Tibial nerve (tissue), 4 donors: ENCODE measurements at regions not wholly inside any gene's neighbourhood (a gene's known extent, or its start where the extent isn't known, plus 50 kb on each side); places are given as distances from the start of the nearest gene placed in this dataset.

Experiments
- DNase-seq, 2 donors: peaks; one replicate each; pipeline ENCODE4 v3.0.0-alpha.2; 2019; ENCODE audit warnings: low spot score in 2 of 2
- H3K27ac ChIP-seq, 4 donors: fragments of 200-600 bp; sonication (generic) in 3 of 4; one replicate each; pipeline ENCODE4 v1.5.1; 2017 to 2019; ENCODE audit warnings: mild to moderate bottlenecking in 1 of 4
- H3K27me3 ChIP-seq, 2 donors: fragments of 200-600 bp; sonication (generic) in 1 of 2; one replicate each; pipeline versions ENCODE4 v1.5.1 to v1.6.0; 2017 to 2019
- H3K36me3 ChIP-seq, 3 donors: fragments of 200-600 bp; sonication (generic); one replicate each; pipeline ENCODE4 v1.5.1; 2018 to 2019
- H3K4me1 ChIP-seq, 4 donors: fragments of 200-600 bp; sonication (generic) in 3 of 4; one replicate each; pipeline ENCODE4 v1.5.1; 2017 to 2019
- H3K4me3 ChIP-seq, 4 donors: fragments of 200-600 bp; sonication (generic) in 3 of 4; one replicate each; pipeline ENCODE4 v1.5.1; 2017 to 2019; ENCODE audit warnings: mild to moderate bottlenecking in 1 of 4, moderate library complexity in 1 of 4
- H3K9me3 ChIP-seq, 4 donors: fragments of 200-600 bp; sonication (generic) in 3 of 4; one replicate each; pipeline ENCODE4 v1.5.1; 2017 to 2019
- EP300 ChIP-seq, 2 donors: sonication (generic); formaldehyde crosslinking; IDR thresholded peaks; one replicate each; pipeline ENCODE4 v1.6.1; 2017; ENCODE audit warnings: antibody characterized with exemption in 2 of 2, mild to moderate bottlenecking in 1 of 2
- POLR2A ChIP-seq, 2 donors: fragments of 450-650 bp; IDR thresholded peaks; one replicate each; pipeline ENCODE4 v1.6.1; 2017; ENCODE audit warnings: antibody characterized with exemption in 2 of 2, mild to moderate bottlenecking in 2 of 2, moderate library complexity in 2 of 2
- WGBS, 2 donors: methylation state at CpG; one replicate each; pipeline ENCODE4 v1.1.5; 2018; 5-methylcytosine and 5-hydroxymethylcytosine counted together
- TF ChIP-seq, protein P1 (sequence below), 5 experiments: fragments of 200-600 bp in 3 of 5; fragments of 450-650 bp in 2 of 5; sonication (generic) in 3 of 5; IDR thresholded peaks; one replicate each; pipeline ENCODE4 v1.5.1; 2016 to 2019; ENCODE audit warnings: antibody characterized with exemption in 5 of 5, mild to moderate bottlenecking in 3 of 5, moderate library complexity in 2 of 5

DNA sequence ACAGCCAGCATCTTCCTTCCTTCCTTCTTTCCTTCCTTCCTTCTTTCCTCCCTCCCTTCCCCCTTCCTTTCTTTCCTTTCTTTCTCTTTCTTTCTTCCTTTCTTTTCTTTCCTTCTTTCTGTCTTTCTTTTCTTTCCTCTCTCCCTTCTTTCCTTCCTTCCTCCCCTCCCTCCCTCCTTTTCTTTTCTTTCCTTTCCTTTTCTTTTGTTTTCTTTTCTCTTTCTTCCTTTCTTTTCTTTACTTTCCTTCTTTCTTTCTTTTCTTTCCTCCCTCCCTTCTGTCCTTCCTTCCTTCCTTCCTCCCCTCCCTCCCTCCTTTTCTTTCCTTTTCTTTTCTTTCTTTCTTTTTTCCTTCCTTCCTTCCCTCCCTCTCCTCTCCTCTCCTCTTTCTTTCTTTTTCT, 296.0 kb upstream of the LRRTM4 start:
- no peaks in the 10 kb centered on the region for H3K36me3 ChIP-seq
- DNase-seq: no peak
- no peak overlapping the region for H3K27ac ChIP-seq
- no peak overlapping the region for H3K4me3 ChIP-seq
- no peak for TF ChIP-seq POLR2A (IDR thresholded peaks at IDR 0.05)
- TF ChIP-seq, protein P1, sequence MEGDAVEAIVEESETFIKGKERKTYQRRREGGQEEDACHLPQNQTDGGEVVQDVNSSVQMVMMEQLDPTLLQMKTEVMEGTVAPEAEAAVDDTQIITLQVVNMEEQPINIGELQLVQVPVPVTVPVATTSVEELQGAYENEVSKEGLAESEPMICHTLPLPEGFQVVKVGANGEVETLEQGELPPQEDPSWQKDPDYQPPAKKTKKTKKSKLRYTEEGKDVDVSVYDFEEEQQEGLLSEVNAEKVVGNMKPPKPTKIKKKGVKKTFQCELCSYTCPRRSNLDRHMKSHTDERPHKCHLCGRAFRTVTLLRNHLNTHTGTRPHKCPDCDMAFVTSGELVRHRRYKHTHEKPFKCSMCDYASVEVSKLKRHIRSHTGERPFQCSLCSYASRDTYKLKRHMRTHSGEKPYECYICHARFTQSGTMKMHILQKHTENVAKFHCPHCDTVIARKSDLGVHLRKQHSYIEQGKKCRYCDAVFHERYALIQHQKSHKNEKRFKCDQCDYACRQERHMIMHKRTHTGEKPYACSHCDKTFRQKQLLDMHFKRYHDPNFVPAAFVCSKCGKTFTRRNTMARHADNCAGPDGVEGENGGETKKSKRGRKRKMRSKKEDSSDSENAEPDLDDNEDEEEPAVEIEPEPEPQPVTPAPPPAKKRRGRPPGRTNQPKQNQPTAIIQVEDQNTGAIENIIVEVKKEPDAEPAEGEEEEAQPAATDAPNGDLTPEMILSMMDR (IDR thresholded peaks at IDR 0.05): no peak
- no peak for TF ChIP-seq EP300 (IDR thresholded peaks at IDR 0.05)
- peaks cover 0 to under 1% (median 0%) of the 10 kb centered on the region in 4 donors for H3K9me3 ChIP-seq
- H3K27me3 ChIP-seq: no peaks in the 10 kb centered on the region
- no peaks in the 10 kb centered on the region for H3K4me1 ChIP-seq

DNA sequence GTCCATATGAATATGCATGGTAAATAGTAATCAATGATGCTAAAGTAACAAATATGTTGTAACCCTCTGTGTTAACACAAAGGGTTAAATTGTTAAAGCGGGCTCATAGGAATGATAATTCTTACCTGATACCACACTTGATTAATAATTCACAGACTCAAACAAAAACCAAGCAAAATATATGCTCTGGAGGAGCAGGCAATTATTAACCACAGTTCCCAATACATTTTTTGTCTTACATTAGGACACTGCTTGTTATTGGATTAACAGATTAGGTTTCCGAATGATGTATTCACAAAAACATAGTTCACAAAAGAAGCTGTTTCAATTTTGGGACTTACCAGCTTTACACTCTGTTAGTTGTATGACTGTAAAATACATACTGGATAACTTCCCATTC, 300.9 kb upstream of the LRRTM4 start:
- Histone ChIP-seq H3K4me1 (no peaks in the 10 kb centered on the region), H3K9me3 (peaks cover 0 to 11% (median 0%) of the 10 kb centered on the region in 4 donors), H3K36me3 (no peaks in the 10 kb centered on the region), H3K27ac (no peak overlapping the region), H3K4me3 (no peak overlapping the region), H3K27me3 (no peaks in the 10 kb centered on the region)
- TF ChIP-seq, protein P1 (IDR thresholded peaks at IDR 0.05): no peak
- TF ChIP-seq EP300 (IDR thresholded peaks at IDR 0.05) (no peak), POLR2A (IDR thresholded peaks at IDR 0.05) (no peak)
- WGBS, 2 donors: 85 to 94% methylated on average over 2 of the region's 2 CpGs
- DNase-seq: no peak

DNA sequence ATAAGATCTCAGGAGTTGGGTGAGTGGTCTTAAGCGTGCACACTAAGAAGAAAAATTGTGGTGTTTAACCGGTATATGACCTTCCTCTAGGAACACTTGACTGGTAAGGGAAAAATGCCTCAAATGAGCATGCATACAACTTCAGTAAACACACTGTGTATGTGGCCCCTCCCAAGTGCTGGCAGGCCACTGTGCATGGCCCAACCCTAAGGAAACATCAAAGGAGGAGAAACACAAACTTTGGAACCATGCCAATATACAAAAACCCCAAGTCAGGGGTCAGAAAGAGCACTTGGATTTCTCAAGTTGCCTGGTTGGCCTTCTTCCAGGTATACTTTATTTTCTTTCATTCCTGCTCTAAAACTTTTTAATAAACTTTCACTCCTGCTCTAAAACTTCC, 308.9 kb upstream of the LRRTM4 start:
- Histone ChIP-seq H3K4me1 (no peaks in the 10 kb centered on the region), H3K27ac (no peak overlapping the region), H3K27me3 (no peaks in the 10 kb centered on the region), H3K4me3 (no peak overlapping the region), H3K9me3 (peaks cover 0 to 37% (median 0%) of the 10 kb centered on the region in 4 donors), H3K36me3 (no peaks in the 10 kb centered on the region)
- no peak for DNase-seq
- no peak for TF ChIP-seq POLR2A (IDR thresholded peaks at IDR 0.05)
- TF ChIP-seq, protein P1 (IDR thresholded peaks at IDR 0.05): no peak
- 78 to 93% methylated on average over 2 of the region's 2 CpGs for WGBS, 2 donors

DNA sequence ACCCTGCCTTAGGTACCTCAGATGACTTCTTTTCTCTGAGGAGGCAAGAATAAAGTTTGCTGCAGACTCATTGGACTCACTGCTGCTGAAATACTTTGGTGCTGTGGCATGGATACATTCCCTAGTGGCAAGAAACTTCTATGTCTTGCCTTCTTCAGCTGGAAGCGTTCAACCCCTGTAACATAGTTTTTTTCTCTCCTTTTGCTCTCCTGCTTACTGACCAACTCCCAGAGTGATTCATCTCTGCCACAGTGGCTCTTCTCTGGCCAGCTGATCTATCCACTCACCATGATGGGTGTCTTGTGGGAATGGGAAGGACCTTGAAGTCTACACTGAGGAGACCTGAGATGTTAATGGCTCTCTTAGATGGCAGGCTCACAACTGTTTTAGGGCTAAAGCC, 309.3 kb upstream of the LRRTM4 start:
- TF ChIP-seq, protein P1 (IDR thresholded peaks at IDR 0.05): no peak
- TF ChIP-seq EP300 (IDR thresholded peaks at IDR 0.05) (no peak), POLR2A (IDR thresholded peaks at IDR 0.05) (no peak)
- Histone ChIP-seq H3K27ac (no peak overlapping the region), H3K4me1 (no peaks in the 10 kb centered on the region), H3K36me3 (no peaks in the 10 kb centered on the region), H3K9me3 (peaks cover 0 to 40% (median 0%) of the 10 kb centered on the region in 4 donors), H3K27me3 (no peaks in the 10 kb centered on the region), H3K4me3 (no peak overlapping the region)
- no peak for DNase-seq
- WGBS, 2 donors: 90 to 91% methylated on average over 1 of the region's 1 CpG

DNA sequence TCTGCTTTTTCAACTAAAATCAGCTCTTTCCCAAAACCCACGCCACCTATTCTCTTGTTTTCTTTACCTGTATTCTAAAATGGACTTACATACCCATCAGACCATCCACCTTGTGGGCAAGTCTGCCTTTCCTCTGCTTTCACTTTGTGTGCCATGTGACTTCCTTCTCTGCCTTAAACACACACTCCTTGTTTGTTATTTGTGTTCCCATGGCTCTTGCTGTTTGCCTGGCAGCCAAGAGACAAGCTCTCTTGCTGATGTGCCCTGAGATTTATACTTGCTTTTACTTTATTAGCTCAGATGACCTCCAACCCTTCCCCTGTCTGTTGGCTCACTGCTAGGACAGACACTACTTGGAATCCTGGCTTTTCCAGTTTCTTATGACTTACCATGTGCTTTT, 309.7 kb upstream of the LRRTM4 start:
- no peak for DNase-seq
- H3K27me3 ChIP-seq: no peaks in the 10 kb centered on the region
- H3K9me3 ChIP-seq: peaks cover 0 to 40% (median 0%) of the 10 kb centered on the region in 4 donors
- H3K27ac ChIP-seq: no peak overlapping the region
- 0 to 38% methylated on average over 1 of the region's 1 CpG for WGBS, 2 donors
- no peaks in the 10 kb centered on the region for H3K36me3 ChIP-seq
- no peaks in the 10 kb centered on the region for H3K4me1 ChIP-seq
- TF ChIP-seq, protein P1 (IDR thresholded peaks at IDR 0.05): no peak
- no peak overlapping the region for H3K4me3 ChIP-seq
